SKM-1 treated with dmso at 0.1 percent for 144 hours (cell line): ENCODE measurements at regions not wholly inside any gene's neighbourhood (a gene's known extent, or its start where the extent isn't known, plus 50 kb on each side); places are given as distances from the start of the nearest gene placed in this dataset.
"Not testable (repeated sequence)": the region's sequence is repeated elsewhere in the genome, so short reads cannot be mapped to it uniquely, and the experiment has no call there.

ENCODE experiments used
- DNase-seq: peaks from one replicate; lab custom pipeline; 2025; ENCODE audit not compliant: unreplicated experiment; lab: John Stamatoyannopoulos, UW

- peak; percentile 7 for DNase-seq
Observed at GRCh38 chr2:39837856-39838453, 58.9 kb upstream of the THUMPD2 start.

DNA sequence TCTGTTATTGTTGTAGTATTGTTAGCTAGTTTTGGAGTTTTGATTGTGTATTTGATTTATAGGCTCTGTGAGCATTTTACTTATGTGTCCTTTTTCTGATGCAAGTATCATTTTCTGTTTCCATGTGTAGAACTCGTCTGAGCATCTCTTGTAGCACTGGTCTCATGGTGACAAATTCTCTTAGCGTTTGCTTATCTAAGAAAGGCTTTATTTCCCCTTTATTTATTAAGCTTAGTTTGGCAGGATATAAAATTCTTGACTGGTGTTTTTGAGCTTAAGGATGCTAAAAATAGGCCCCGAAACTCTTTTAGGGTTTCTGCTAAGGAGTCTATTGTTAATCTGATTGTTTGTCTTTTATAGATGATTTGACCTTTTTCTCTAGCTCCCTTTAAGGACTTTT, 57.6 kb upstream of the THUMPD2 start:
- DNase-seq, result no peak

GRCh38 chr2:39834426-39834825, 55.4 kb upstream of the THUMPD2 start:
- no peak for DNase-seq

- not testable (repeated sequence) for DNase-seq
Observed at GRCh38 chr2:39830610-39831009, 51.6 kb upstream of the THUMPD2 start.
